ENCODE measurements at regions not wholly inside any gene's neighbourhood (a gene's known extent, or its start where the extent isn't known, plus 50 kb on each side); places are given as distances from the start of the nearest gene placed in this dataset.

DNA sequence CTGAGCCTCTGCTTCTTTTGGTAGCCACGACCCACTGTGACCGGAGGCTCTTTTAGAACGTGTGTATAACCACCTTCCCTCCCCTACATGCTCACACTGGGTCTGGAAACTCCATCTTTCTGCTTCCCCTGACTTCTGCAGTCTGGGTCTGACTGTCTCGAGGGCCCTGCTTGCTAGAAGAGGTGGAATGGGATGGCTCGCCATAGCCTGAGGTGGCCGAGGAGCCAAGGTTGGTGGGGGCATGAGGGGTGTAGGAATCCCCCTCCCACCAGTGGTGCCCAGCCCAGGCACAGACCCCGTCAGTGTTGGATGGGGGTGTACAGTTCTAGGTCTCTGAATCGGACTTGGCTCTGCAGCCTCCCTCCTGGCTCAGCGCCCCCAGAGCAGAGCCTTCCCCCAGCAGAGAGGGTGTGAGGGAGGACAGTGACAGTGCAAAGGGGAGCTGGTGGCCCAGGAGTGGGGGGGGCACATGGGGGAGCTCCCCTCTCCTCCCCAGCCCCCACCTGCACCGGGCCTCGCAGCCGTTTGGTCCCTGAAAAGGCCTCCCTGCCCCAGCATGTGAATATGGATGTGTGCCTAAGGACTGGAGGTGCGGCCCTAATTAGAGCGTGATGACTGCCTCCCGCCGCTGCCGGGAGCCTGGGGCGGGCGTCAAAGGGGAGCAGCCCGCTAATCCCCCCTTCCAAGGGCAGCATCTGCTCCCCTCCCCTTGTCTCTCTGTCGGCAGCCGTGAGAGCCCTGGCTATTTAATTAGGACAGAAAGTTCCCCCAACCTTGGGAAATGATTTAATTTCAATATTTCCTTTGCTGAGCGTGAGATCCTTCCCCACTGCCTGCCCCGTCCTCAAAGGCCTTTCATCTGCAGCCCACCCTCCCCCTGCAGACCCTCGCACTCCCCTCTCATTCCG is 196.2 kb upstream of the C14orf180 start:
- FAIRE-seq (no peak), DNase-seq (ENCODE audit: insufficient read length, low spot score) (no peak)

GRCh38 chr14:104383996-104384775 is 195.4 kb upstream of the C14orf180 start:
- no peak for DNase-seq (ENCODE audit: insufficient read length, low spot score)
- no peak for FAIRE-seq

- FAIRE-seq: no peak
- no peak for DNase-seq (ENCODE audit: insufficient read length, low spot score)
These were observed 194.8 kb upstream of the C14orf180 start for GRCh38 chr14:104384776-104385071.

DNA sequence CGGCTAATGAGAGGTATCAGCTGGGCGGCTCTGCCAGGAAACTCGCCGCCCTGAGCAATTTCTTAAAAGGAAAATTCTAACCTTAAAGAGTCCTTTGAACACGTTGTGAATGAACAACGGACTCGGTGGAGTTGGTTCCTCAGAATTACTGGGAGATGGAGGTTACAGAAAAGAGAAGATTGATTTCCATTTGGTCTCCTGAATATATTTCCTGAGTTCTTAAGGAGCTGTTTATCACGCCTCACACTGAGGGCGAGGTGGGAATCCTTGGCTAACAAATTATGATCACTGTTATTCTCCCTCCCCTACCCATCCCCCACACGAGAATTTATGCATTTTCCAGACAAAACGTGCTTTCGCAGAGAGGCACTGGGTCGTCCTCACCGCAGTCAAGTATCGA is 194.5 kb upstream of the C14orf180 start:
- FAIRE-seq (no peak), DNase-seq (ENCODE audit: insufficient read length, low spot score) (no peak)

DNA sequence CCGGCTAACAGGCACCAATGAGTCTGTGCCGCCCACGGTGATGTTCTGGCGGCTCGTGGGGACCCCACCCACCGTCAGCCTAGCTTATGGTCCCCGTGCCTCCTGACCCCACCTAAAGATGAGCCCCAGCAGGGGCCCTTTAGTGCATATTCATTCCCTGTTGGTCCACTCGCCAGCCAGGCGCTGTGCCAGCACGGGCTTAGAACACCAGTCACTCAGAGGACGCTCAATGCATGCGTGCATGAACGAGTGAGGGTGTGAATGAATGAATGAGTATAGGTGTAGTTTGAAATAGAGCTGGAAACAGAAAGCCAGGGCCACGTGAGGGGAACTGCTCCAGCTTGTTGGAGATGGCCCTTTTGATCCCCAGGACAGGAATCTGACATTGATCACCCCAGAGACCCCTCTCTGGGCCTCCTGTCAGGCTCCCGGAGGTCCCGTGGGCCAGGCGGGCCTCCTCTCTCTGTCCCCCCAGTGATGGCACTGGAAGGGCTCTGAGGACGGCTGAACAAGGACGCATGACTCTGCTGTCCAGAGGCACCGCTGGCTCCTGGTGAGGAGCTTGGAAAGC is 193.9 kb upstream of the C14orf180 start:
- no peak for DNase-seq (ENCODE audit: insufficient read length, low spot score)
- FAIRE-seq: no peak

GRCh38 chr14:104386151-104386841 is 193.3 kb upstream of the C14orf180 start:
- FAIRE-seq (no peak), DNase-seq (ENCODE audit: insufficient read length, low spot score) (no peak)

DNA sequence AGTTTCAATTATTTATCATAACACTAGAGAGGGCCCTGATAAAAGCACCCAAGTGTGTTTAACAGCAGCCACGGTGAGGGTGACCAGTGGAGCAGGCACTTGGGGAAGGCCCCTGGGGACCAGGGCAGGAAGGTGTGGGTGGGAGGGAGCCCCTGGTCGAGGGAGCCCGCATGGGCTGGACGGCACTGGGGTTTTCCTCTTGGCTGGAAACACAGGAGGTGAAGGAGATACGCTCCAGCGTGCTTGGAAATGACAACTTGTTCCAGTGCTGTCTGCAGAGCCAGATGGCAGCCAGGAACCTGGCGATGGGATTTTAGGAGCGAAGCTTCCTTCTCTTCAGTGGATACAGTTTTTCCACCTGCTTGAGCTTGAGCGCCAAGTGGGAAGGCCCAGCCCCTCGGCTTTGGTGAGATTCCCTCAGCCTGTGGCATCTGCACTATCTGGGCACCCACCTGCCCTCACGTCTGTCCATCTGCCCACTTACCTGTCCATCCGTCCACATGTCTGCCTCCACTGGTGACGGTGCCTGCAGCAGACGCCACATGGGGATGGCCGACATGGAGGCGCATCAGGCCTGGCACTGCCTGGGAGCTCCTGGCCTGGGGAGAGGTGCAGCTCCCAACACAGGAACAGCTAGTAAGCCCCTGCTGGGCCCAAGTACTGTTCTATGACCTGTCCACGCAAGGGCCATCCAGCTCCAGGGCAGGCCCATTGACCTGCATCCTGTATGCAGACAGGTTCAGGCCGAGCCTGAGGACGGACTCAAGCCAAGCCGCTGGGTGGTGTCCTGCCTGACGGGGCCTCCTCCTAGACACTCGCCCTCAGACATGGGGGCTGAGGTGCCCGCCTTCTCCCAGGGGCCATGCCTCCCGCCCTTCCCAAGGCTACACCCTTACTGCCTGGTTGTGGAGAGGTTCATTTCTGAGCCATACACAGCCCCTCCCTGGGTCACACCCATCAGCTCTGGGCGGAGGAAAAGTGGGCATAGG is 192.2 kb upstream of the C14orf180 start:
- no peak for FAIRE-seq

GRCh38 chr14:104388011-104388521 is 191.5 kb upstream of the C14orf180 start:
- no peak for FAIRE-seq
- no peak for DNase-seq (ENCODE audit: insufficient read length, low spot score)

More for the DNA sequence above, 192.2 kb upstream of the C14orf180 start:
- DNase-seq (ENCODE audit: insufficient read length, low spot score): no peak

DNA sequence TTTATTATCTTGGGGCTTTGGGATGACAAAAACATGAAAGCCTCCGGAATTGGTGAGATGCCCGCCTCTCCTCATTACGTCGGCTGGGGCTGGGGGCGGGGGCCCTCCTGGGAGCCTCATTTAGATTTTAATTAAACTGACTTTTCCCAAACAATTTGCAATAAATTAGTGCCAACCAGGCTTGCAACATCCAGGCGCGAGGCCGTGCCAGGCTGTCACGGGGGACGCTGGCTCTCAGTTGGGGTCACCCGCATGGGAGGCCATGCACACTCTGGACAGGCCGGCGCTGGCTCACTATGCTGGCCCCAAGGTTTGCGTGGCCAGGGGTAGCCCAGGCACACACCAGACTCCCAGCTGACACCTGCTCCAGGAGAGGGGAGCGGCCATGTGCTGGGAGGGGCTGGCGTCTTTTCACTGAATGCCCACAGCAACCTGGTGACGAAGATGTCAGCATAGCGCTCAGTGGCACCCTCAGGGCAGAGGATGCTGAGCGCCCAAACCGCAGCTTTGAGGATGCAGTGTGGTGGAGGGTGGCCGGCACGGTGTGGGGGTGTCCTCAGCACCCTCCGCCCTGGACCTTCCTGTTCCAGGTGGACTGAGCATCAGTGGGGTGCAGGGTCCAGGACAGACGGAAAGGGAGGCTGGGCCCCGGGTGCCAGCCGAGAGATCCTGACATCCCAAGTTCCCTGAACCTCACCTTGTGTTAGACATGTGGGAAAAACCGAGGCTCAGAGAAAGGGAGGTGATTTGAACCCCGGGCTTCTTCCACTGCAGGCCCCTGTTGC is 190.8 kb upstream of the C14orf180 start:
- FAIRE-seq (no peak), DNase-seq (ENCODE audit: insufficient read length, low spot score) (no peak)

- DNase-seq (ENCODE audit: insufficient read length, low spot score): no peak
- FAIRE-seq: no peak
These were observed 190.0 kb upstream of the C14orf180 start for GRCh38 chr14:104389326-104390220.

DNA sequence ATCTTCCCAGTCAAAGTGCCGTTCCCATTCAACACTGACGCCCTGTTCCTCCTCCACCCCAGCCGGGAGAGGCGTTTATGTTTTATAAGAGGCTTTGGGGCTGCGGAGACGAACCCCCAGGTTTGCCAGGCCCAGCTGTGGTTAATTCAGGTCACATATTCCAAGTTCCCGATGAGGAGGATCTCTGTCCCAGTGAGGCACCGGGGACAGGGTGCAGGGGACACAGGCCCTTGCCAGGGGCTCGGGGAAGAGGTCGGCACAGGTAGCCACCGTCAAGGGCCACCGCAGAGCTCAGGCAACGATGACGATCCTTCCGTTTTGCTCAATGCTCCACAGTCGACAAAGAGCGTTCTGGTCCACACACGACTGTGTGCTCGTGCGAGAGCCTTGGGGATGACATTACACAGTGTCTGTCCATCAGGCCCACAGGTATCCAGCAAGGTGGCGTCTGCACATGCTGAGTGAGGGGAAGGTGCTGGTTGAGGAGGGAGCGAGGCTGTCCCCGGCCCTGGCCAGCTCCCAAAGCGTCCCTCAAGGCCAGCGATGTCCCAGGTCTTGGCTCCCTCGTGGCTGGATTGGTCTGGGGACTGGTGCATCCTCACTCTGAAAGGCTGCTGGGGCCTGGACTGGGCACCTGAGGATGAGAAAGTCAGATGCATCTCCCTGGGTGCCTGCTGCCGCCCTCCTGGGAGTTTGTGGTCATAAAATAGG is 189.2 kb upstream of the C14orf180 start:
- DNase-seq (ENCODE audit: insufficient read length, low spot score) (no peak), FAIRE-seq (no peak)

GRCh38 chr14:104390941-104391901 is 188.3 kb upstream of the C14orf180 start:
- FAIRE-seq (no peak), DNase-seq (ENCODE audit: insufficient read length, low spot score) (no peak)

DNA sequence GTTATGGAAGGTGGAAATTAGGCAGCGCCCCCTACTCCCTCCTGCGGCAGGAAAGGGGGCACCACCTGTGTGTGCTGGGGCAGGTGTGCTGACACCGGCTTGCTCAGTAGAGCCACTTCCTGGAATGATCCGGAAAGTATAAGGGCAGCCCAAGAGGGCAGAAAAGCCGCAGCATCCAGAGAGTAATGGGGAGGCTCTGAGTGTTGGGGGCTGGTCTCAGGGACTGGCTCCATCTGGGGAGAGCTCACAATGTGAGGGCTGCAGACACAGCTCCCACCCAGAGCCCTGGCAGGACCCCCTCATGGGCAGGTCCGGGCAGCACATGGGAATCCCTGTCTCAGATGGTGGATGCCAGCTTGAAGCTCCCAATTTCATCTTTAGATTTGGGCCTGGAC is 187.6 kb upstream of the C14orf180 start:
- DNase-seq (ENCODE audit: insufficient read length, low spot score) (no peak), FAIRE-seq (no peak)

DNA sequence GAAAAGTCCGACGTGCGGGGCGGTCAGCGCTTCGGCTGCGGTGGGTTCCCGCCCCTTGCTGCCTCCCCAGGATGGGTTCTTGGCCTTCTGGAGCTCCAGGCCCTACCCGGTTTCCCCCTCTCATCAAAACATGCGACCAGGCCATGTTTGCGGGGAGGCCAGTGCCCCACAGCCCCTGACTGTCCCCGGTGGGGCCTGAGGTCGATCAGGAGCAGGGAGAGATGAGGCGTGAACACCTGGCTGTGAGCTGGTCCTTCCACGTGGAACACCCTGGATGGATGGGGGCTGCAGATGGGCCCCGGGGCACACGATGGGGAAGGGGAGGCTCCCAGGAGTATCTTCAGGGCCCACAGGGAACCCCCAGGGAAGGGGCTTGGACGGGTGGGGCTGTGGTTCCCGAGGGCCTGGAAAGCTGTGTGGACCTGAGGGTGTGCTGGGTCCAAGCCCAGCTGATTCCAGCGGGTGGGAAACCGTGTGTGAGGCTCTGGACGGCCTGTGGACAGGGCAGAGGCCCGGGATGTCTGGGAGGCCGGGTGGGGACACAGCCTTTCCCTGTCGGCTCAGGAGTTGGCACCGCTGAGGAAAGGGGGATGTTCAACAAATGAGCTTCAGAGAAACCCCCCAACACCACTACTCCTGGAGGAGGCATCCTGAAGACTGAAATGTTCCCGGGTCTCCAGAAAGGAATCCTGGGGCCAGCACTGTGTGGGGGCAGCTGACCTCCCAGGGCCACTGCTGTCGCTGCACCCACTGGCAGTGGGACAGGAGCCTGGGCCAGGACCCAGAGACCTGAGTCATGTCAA is 187.0 kb upstream of the C14orf180 start:
- no peak for DNase-seq (ENCODE audit: insufficient read length, low spot score)
- no peak for FAIRE-seq

GRCh38 chr14:104393199-104393897 is 186.2 kb upstream of the C14orf180 start:
- DNase-seq (ENCODE audit: insufficient read length, low spot score) (no peak), FAIRE-seq (no peak)

All from HTR-8/SVneo (cell line).